Lung microvascular endothelial cell (primary cell): ENCODE measurements at regions not wholly inside any gene's neighbourhood (a gene's known extent, or its start where the extent isn't known, plus 50 kb on each side); places are given as distances from the start of the nearest gene placed in this dataset.
"Not testable (repeated sequence)": the region's sequence is repeated elsewhere in the genome, so short reads cannot be mapped to it uniquely, and the experiment has no call there.

Source experiments
- DNase-seq, 2 donors: peaks; one replicate each; pipeline versions ENCODE4 v3.0.0 to v3.0.0-alpha.2; 2010; ENCODE audit warnings: low read depth in 2 of 2

GRCh38 chrX:117508021-117508420 lies 608.6 kb downstream of the KLHL13 start:
- no peak for DNase-seq

GRCh38 chrX:117487421-117487820 lies 629.2 kb downstream of the KLHL13 start:
- DNase-seq = no peak

- DNase-seq = no peak
Observed at GRCh38 chrX:117483950-117484349, 632.7 kb downstream of the KLHL13 start.

- no peak for DNase-seq
Observed at GRCh38 chrX:117458243-117458968, 658.2 kb downstream of the KLHL13 start.

GRCh38 chrX:117455787-117456186 lies 660.8 kb downstream of the KLHL13 start:
- no peak for DNase-seq

GRCh38 chrX:117429501-117429900 lies 687.1 kb downstream of the KLHL13 start:
- no peak for DNase-seq

GRCh38 chrX:117407449-117408150 lies 709.0 kb downstream of the KLHL13 start:
- no peak for DNase-seq

- DNase-seq = no peak
Observed at GRCh38 chrX:117400839-117401238, 715.8 kb downstream of the KLHL13 start.

GRCh38 chrX:117400005-117400404 lies 716.6 kb downstream of the KLHL13 start:
- DNase-seq = no peak

- DNase-seq = no peak
Observed at GRCh38 chrX:117397844-117398243, 718.8 kb downstream of the KLHL13 start.

- not testable (repeated sequence) for DNase-seq
Observed at GRCh38 chrX:117394506-117395070, 722.0 kb downstream of the KLHL13 start.

- DNase-seq = not testable (repeated sequence)
Observed at GRCh38 chrX:117392360-117392759, 724.2 kb downstream of the KLHL13 start.

GRCh38 chrX:117376460-117376859 lies 740.1 kb downstream of the KLHL13 start:
- DNase-seq = no peak

- no peak for DNase-seq
Observed at GRCh38 chrX:117335209-117335608, 781.4 kb downstream of the KLHL13 start.

GRCh38 chrX:117327373-117327772 lies 789.2 kb downstream of the KLHL13 start:
- DNase-seq = no peak

- no peak for DNase-seq
Observed at GRCh38 chrX:117325706-117326105, 790.9 kb downstream of the KLHL13 start.

GRCh38 chrX:117305168-117305766 lies 811.3 kb downstream of the KLHL13 start:
- DNase-seq = no peak

GRCh38 chrX:117301086-117301485 lies 815.5 kb downstream of the KLHL13 start:
- DNase-seq = no peak

- no peak for DNase-seq
Observed at GRCh38 chrX:117291760-117292159, 824.9 kb downstream of the KLHL13 start.

- no peak for DNase-seq
Observed at GRCh38 chrX:117274965-117275364, 812.2 kb upstream of the CT83 start.
